Esophagus squamous epithelium (tissue), 4 donors: ENCODE measurements at regions not wholly inside any gene's neighbourhood (a gene's known extent, or its start where the extent isn't known, plus 50 kb on each side); places are given as distances from the start of the nearest gene placed in this dataset.

Experiments used
- POLR2A ChIP-seq, 4 donors: fragments of 450-650 bp; IDR thresholded peaks; one replicate each; pipeline ENCODE4 v1.6.1; 2017; ENCODE audit warnings: antibody characterized with exemption in 4 of 4, mild to moderate bottlenecking in 4 of 4, moderate library complexity in 3 of 4
- TF ChIP-seq, protein P1 (sequence below), 6 experiments: fragments of 450-650 bp in 4 of 6; fragments of 200-600 bp in 2 of 6; sonication (generic) in 2 of 6; IDR thresholded peaks; one replicate each; pipeline ENCODE4 v1.5.1; 2016 to 2019; ENCODE audit warnings: antibody characterized with exemption in 6 of 6, mild to moderate bottlenecking in 4 of 6, moderate library complexity in 4 of 6

DNA sequence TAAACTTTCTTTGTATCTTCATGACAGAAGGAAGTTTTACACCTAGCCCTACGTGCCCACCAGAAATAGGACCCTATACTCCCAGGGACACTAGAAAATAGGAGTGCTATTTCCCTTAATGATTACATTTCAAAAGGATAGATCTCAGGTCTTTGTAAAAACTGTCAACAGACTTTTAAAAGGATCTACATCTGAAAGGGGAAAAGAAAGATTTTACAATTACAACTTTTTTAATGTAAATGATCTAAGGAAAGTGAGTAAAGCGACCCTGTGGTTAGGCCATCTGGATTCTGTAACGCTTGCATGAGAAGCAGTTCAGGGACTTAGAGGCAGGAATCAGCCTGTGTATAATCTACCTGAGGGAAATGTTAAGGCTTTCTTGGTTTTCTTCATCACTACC lies 431.8 kb upstream of the MC4R start:
- TF ChIP-seq, protein P1, sequence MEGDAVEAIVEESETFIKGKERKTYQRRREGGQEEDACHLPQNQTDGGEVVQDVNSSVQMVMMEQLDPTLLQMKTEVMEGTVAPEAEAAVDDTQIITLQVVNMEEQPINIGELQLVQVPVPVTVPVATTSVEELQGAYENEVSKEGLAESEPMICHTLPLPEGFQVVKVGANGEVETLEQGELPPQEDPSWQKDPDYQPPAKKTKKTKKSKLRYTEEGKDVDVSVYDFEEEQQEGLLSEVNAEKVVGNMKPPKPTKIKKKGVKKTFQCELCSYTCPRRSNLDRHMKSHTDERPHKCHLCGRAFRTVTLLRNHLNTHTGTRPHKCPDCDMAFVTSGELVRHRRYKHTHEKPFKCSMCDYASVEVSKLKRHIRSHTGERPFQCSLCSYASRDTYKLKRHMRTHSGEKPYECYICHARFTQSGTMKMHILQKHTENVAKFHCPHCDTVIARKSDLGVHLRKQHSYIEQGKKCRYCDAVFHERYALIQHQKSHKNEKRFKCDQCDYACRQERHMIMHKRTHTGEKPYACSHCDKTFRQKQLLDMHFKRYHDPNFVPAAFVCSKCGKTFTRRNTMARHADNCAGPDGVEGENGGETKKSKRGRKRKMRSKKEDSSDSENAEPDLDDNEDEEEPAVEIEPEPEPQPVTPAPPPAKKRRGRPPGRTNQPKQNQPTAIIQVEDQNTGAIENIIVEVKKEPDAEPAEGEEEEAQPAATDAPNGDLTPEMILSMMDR (IDR thresholded peaks at IDR 0.05) = no peak
- no peak for TF ChIP-seq POLR2A (IDR thresholded peaks at IDR 0.05)
